ENCODE measurements at regions not wholly inside any gene's neighbourhood (a gene's known extent, or its start where the extent isn't known, plus 50 kb on each side); places are given as distances from the start of the nearest gene placed in this dataset.

- no peak for DNase-seq
Observed at GRCh38 chr5:167147879-167148278, 1143.6 kb upstream of the WWC1 start.

DNA sequence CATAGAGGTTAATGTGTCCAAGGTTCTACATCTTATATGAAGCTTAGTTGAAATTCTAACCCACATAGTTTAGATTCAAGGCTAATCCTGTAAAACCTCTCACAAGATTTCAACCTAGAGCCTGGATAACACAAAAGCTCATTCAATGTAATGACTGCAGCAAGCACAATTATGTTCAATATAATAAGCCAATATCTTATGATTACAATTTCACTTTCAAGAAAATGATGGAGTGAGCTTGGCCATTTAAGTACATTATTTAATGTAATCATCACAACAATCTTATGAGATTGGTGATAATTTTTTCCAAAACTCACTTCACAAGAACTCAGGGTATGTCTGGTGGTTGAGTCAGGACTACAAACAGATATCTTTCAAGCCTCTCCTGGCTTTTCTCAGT is 1140.8 kb upstream of the WWC1 start:
- no peak for DNase-seq

- no peak for DNase-seq
Observed at GRCh38 chr5:167152561-167152960, 1138.9 kb upstream of the WWC1 start.

- no peak for DNase-seq
Observed at GRCh38 chr5:167155387-167156005, 1135.9 kb upstream of the WWC1 start.

- no peak for DNase-seq
Observed at GRCh38 chr5:167156446-167156845, 1135.0 kb upstream of the WWC1 start.

GRCh38 chr5:167158588-167158987 is 1132.9 kb upstream of the WWC1 start:
- no peak for DNase-seq

- DNase-seq: no peak
Observed at GRCh38 chr5:167160388-167160787, 1131.1 kb upstream of the WWC1 start.

DNA sequence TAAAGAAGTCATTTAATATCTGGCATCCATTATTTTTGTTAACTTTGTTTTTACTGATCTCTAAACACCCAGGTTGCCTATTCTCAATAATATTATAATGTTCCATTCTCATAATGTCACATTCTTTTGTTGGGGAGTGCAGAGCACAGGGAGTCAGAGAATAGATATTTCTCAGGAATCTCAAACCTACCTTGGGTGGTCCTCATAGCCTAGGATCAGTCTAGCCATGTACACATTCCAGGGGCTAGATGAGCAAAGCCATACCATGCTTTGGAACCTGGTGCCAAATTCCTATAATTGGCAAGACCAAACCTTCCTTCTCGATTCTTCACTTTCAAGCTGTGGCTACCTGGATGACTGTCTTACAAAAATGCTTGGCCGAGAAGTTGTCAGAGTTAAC is 1124.7 kb upstream of the WWC1 start:
- DNase-seq: no peak

- no peak for DNase-seq
Observed at GRCh38 chr5:167167191-167167795, 1124.2 kb upstream of the WWC1 start.

- DNase-seq: no peak
Observed at GRCh38 chr5:167168971-167169370, 1122.5 kb upstream of the WWC1 start.

GRCh38 chr5:167171056-167171455 is 1120.4 kb upstream of the WWC1 start:
- DNase-seq: no peak

DNA sequence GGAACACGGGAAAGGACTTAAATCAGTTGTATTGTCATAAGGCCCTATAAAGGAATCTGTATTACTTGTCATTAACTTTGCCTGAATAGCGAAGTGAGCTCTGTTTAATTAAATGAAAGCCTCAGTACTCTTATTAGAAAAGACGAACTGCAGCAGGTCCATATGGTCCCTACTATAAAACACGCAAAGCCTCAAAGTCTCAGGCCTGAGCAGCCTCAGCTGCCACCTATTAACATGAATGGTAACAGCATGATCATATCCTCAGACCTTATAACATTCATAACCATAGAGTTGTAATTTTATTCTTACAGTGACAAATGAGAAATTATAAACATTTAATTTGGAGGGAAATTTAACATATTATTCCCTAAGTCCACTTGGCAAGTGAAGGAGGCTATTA is 1113.7 kb upstream of the WWC1 start:
- no peak for DNase-seq

- DNase-seq: no peak
Observed at GRCh38 chr5:167180906-167181305, 1110.5 kb upstream of the WWC1 start.

GRCh38 chr5:167205881-167206280 is 1085.6 kb upstream of the WWC1 start:
- DNase-seq: no peak

DNA sequence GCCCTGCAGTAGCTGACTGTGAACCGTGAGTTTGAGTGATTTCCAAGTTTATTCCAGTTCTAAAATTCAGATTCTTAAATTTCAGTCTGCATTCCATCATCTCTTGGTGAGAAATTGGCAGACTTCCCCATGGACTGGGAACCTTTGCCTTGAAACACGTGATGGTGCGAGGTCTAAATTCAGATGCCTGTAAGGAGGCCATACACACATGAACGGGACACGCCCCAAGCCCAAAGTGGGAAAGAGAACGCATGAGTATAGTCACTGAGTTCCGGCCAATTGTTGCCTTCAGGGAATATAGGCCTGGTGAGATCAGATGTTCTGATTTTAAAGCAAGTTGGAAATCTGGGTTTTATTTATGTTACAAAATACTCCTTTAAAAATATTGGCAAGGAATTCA is 1084.4 kb upstream of the WWC1 start:
- no peak for DNase-seq

DNA sequence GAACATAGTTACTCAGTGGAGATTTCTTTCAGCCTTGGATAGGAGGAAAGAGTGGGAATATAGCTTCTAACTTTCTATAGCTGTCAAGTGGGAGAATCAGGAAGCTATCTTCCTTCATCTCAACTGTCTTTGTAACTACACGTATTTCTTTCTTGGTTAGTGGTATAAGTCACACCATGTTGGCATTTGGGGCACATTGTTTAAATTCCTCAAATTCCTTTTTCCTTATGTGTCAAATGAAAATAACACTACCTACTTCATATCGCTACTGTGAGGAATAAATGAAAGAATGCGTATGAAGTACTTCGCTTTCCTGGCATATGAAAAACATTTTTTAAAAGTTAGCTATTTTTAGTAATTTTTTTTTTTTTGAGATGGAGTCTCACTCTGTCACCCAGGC is 1082.5 kb upstream of the WWC1 start:
- DNase-seq: no peak

DNA sequence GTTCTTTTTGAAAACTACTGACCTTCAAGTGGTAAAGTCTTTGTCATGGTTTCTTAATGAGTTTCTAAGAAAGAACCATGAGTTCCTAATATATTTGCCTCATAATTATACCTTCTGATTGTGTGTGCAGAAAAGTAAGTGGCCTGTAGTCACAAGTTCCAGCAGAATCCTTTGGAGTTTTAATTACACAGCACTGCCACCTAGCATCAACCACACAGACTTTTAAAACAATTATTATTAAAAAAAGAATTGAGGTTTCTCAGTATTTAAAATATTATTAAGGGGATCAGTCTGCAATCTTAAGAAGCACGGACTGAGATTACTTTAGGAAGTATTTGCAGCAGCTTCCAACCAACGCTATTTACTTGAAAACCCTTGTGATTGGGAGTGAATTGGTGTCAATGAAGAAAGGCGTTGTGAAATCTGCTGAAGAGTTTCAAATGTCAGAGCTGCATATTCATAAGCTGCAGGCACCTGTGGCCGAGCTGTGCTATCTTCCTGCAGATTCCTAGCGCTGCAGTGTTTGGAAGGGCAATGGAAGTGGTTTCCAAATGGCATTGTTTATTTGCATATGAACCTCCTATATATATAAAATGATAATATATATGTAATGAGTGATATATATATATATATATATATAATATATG is 1074.2 kb upstream of the WWC1 start:
- peak; percentile 24 to 69 for DNase-seq

GRCh38 chr5:167219298-167219697 is 1072.1 kb upstream of the WWC1 start:
- DNase-seq: peak; percentile 6 to 39

DNA sequence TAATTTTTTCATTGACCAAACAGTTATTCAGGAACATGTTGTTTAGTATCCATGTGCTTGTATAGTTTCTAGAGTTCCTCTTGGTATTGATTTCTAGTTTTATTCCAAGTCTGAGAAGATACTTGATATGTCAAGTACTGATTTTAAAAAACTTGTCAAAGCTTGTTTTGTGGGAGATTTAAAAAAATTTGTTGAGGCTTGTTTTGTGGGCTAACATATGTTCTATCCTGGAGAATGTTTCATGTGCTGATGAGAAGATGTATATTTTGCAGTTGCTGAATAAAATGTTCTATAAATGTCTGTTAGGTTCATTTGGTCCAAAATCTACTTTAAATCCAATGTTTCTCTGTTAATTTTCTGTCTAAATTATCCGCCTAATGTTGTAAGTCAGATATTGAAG is 1065.1 kb upstream of the WWC1 start:
- DNase-seq: no peak

DNA sequence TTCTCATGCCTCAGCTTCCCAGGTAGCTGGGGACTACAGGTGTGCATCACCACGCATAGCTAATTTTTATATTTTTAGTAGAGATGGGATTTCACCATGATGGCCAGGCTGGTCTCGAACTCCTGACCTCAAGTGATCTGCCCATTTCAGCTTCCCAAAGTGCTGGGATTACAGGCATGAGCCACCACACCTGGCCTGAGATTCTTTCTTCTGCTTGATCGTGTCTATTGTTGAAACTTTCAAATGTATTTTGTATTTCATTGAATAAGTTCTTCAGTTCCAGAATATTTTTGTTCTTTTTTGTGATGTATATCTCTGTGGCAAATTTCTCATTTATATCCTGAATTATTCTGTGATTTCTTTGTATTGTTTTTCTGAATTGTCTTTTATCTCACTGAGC is 1063.3 kb upstream of the WWC1 start:
- DNase-seq: no peak

- DNase-seq: no peak
Observed at GRCh38 chr5:167229751-167230150, 1061.7 kb upstream of the WWC1 start.

GRCh38 chr5:167230414-167230813 is 1061.0 kb upstream of the WWC1 start:
- no peak for DNase-seq

GRCh38 chr5:167232675-167233311 is 1058.7 kb upstream of the WWC1 start:
- DNase-seq: no peak

Measured in NCI-H526 (cell line).